Neural cell (in vitro differentiated cells): ENCODE measurements at regions not wholly inside any gene's neighbourhood (a gene's known extent, or its start where the extent isn't known, plus 50 kb on each side); places are given as distances from the start of the nearest gene placed in this dataset.

Source experiments
- H2AFZ ChIP-seq: fragments of 200-600, 300-800 bp; sonication (generic), shearing (Covaris generic); 2 replicates; pipeline ENCODE4 v1.6.0; 2014; ENCODE audit warnings: low read depth, mild to moderate bottlenecking, antibody characterized with exemption, low read length, moderate library complexity
- H3F3A ChIP-seq: fragments of 200-600 bp; shearing (Covaris generic); 2 replicates; pipeline ENCODE4 v1.6.1; 2016; ENCODE audit warnings: mild to moderate bottlenecking, moderate library complexity, mixed read lengths, antibody characterized with exemption, low read length; ENCODE audit not compliant: insufficient read depth, poor library complexity, severe bottlenecking
- H3K27ac ChIP-seq: fragments of 200-600, 300-800 bp; sonication (generic), shearing (Covaris generic); 2 replicates; pipeline ENCODE4 v1.5.1; 2014; ENCODE audit warnings: mild to moderate bottlenecking, low read length, moderate library complexity
- H3K27me3 ChIP-seq: fragments of 300-800, 200-600 bp; sonication (generic), shearing (Covaris generic); 2 replicates; pipeline ENCODE4 v1.6.0; 2014; ENCODE audit warnings: mild to moderate bottlenecking, low read depth, low read length, moderate library complexity; ENCODE audit not compliant: insufficient read depth
- H3K36me3 ChIP-seq: fragments of 300-800, 200-600 bp; sonication (generic), shearing (Covaris generic); 2 replicates; pipeline ENCODE4 v1.5.1; 2014; ENCODE audit warnings: mild to moderate bottlenecking, antibody characterized with exemption, low read length, moderate library complexity; ENCODE audit not compliant: insufficient read depth
- H3K4me2 ChIP-seq: fragments of 300-800, 200-600 bp; sonication (generic), shearing (Covaris generic); 2 replicates; pipeline ENCODE4 v1.6.0; 2014; ENCODE audit warnings: mild to moderate bottlenecking, low read length
- H3K4me3 ChIP-seq: fragments of 300-800, 200-600 bp; sonication (generic), shearing (Covaris generic); 2 replicates; pipeline ENCODE4 v1.5.1; 2014; ENCODE audit warnings: mild to moderate bottlenecking, low read length, moderate library complexity
- H3K79me2 ChIP-seq: fragments of 200-600 bp; shearing (Covaris generic); replicated peaks from 2 replicates; pipeline ENCODE4 v1.6.0; 2014; ENCODE audit warnings: mild to moderate bottlenecking, low read length, moderate library complexity; ENCODE audit not compliant: insufficient read depth
- H3K9ac ChIP-seq: fragments of 300-800, 200-600 bp; sonication (generic), shearing (Covaris generic); 2 replicates; pipeline ENCODE4 v1.6.1; 2016; ENCODE audit warnings: mild to moderate bottlenecking, low read length, mixed read lengths
- H3K9me2 ChIP-seq: fragments of 200-600 bp; shearing (Covaris generic); 2 replicates; pipeline ENCODE4 v1.6.1; 2016; ENCODE audit warnings: mild to moderate bottlenecking, low read length, mixed read lengths; ENCODE audit not compliant: insufficient read depth
- H3K9me3 ChIP-seq: fragments of 200-600, 300-800 bp; sonication (generic), shearing (Covaris generic); 2 replicates; pipeline ENCODE4 v1.6.1; 2016; ENCODE audit warnings: mild to moderate bottlenecking, mixed run types, low read length, moderate library complexity, mixed read lengths
- H4K20me1 ChIP-seq: fragments of 200-600 bp; shearing (Covaris generic); 2 replicates; pipeline ENCODE4 v1.6.1; 2016; ENCODE audit warnings: mild to moderate bottlenecking, mixed run types; ENCODE audit not compliant: insufficient read depth
- EP300 ChIP-seq: fragments of 450-650 bp; conservative IDR thresholded peaks from 2 replicates; pipeline ENCODE4 v1.6.1; 2014; ENCODE audit warnings: antibody characterized with exemption, mild to moderate bottlenecking, moderate library complexity; ENCODE audit not compliant: poor library complexity, severe bottlenecking
- EZH2 ChIP-seq: fragments of 200-600, 300-800 bp; shearing (Covaris generic), sonication (generic); IDR thresholded peaks from 2 replicates; pipeline ENCODE4 v1.6.1; 2014; ENCODE audit warnings: antibody characterized with exemption, low read length, borderline replicate concordance, mild to moderate bottlenecking; ENCODE audit not compliant: insufficient read depth, poor library complexity, severe bottlenecking
- MXI1 ChIP-seq: fragments of 450-650 bp; conservative IDR thresholded peaks from 2 replicates; pipeline ENCODE4 v1.6.1; 2014; ENCODE audit warnings: antibody characterized with exemption, mild to moderate bottlenecking; ENCODE audit not compliant: poor library complexity, severe bottlenecking
- POLR2AphosphoS5 ChIP-seq: IDR thresholded peaks from 2 replicates; pipeline ENCODE4 v1.6.1; 2012
- RAD21 ChIP-seq: fragments of 450-650 bp; conservative IDR thresholded peaks from 2 replicates; pipeline ENCODE4 v1.6.1; 2014; ENCODE audit warnings: antibody characterized with exemption, mild to moderate bottlenecking, moderate library complexity
- SMC3 ChIP-seq: fragments of 450-650 bp; conservative IDR thresholded peaks from 2 replicates; pipeline ENCODE4 v1.6.1; 2014; ENCODE audit warnings: antibody characterized with exemption, mild to moderate bottlenecking, moderate library complexity; ENCODE audit not compliant: poor library complexity
- TAF1 ChIP-seq: IDR thresholded peaks from 2 replicates; pipeline ENCODE4 v1.6.1; 2012; ENCODE audit warnings: low read depth
- TF ChIP-seq, protein P1 (sequence below): fragments of 450-650 bp; IDR thresholded peaks from 2 replicates; pipeline ENCODE4 v1.5.1; 2014; ENCODE audit warnings: antibody characterized with exemption, mild to moderate bottlenecking, moderate library complexity; ENCODE audit not compliant: poor library complexity, severe bottlenecking
- TF ChIP-seq, protein P2 (sequence below): IDR thresholded peaks from 2 replicates; pipeline ENCODE4 v1.6.1; 2012; ENCODE audit warnings: borderline replicate concordance

DNA sequence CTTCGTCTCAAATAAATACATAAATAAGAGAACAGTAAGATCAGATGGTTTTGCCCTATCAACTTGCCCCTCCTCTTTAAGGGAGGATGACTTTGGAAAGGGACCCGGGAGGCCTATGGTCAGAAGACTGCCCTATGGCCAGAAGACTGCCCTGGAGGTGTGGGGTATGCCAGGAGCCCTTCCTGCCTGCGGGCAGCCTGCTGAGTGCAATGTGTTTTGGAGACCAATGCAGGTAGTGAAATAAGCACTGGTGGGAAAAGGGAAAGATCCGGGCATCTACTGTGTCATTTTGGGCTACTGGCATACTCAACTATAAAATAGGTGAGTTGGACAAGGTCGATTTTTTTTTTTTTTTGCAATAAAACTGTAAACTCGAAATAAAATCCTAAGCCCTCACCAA, 129.8 kb upstream of the SLC34A2 start:
- H3K27me3 ChIP-seq = no peaks in the 10 kb centered on the region
- H2AFZ ChIP-seq = no peak overlapping the region
- H3K36me3 ChIP-seq = no peaks in the 10 kb centered on the region
- no peak overlapping the region for H3K27ac ChIP-seq
- H3F3A ChIP-seq = no peaks in the 10 kb centered on the region
- H3K4me3 ChIP-seq = no peak overlapping the region
- H3K4me2 ChIP-seq = no peak overlapping the region
- TF ChIP-seq, protein P1, sequence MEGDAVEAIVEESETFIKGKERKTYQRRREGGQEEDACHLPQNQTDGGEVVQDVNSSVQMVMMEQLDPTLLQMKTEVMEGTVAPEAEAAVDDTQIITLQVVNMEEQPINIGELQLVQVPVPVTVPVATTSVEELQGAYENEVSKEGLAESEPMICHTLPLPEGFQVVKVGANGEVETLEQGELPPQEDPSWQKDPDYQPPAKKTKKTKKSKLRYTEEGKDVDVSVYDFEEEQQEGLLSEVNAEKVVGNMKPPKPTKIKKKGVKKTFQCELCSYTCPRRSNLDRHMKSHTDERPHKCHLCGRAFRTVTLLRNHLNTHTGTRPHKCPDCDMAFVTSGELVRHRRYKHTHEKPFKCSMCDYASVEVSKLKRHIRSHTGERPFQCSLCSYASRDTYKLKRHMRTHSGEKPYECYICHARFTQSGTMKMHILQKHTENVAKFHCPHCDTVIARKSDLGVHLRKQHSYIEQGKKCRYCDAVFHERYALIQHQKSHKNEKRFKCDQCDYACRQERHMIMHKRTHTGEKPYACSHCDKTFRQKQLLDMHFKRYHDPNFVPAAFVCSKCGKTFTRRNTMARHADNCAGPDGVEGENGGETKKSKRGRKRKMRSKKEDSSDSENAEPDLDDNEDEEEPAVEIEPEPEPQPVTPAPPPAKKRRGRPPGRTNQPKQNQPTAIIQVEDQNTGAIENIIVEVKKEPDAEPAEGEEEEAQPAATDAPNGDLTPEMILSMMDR = no peak
- no peak for TF ChIP-seq EP300
- no peak for TF ChIP-seq SMC3
- no peak for TF ChIP-seq POLR2AphosphoS5
- no peak for TF ChIP-seq MXI1
- TF ChIP-seq EZH2 = no peak
- TF ChIP-seq, protein P2, sequence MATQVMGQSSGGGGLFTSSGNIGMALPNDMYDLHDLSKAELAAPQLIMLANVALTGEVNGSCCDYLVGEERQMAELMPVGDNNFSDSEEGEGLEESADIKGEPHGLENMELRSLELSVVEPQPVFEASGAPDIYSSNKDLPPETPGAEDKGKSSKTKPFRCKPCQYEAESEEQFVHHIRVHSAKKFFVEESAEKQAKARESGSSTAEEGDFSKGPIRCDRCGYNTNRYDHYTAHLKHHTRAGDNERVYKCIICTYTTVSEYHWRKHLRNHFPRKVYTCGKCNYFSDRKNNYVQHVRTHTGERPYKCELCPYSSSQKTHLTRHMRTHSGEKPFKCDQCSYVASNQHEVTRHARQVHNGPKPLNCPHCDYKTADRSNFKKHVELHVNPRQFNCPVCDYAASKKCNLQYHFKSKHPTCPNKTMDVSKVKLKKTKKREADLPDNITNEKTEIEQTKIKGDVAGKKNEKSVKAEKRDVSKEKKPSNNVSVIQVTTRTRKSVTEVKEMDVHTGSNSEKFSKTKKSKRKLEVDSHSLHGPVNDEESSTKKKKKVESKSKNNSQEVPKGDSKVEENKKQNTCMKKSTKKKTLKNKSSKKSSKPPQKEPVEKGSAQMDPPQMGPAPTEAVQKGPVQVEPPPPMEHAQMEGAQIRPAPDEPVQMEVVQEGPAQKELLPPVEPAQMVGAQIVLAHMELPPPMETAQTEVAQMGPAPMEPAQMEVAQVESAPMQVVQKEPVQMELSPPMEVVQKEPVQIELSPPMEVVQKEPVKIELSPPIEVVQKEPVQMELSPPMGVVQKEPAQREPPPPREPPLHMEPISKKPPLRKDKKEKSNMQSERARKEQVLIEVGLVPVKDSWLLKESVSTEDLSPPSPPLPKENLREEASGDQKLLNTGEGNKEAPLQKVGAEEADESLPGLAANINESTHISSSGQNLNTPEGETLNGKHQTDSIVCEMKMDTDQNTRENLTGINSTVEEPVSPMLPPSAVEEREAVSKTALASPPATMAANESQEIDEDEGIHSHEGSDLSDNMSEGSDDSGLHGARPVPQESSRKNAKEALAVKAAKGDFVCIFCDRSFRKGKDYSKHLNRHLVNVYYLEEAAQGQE = no peak
- no peak for TF ChIP-seq TAF1
- no peak for TF ChIP-seq RAD21
- H3K9me3 ChIP-seq = no peaks in the 10 kb centered on the region
- H4K20me1 ChIP-seq = no peaks in the 10 kb centered on the region
- H3K9me2 ChIP-seq = no peaks in the 10 kb centered on the region
- no peaks in the 10 kb centered on the region for H3K79me2 ChIP-seq
- H3K9ac ChIP-seq = no peak overlapping the region

DNA sequence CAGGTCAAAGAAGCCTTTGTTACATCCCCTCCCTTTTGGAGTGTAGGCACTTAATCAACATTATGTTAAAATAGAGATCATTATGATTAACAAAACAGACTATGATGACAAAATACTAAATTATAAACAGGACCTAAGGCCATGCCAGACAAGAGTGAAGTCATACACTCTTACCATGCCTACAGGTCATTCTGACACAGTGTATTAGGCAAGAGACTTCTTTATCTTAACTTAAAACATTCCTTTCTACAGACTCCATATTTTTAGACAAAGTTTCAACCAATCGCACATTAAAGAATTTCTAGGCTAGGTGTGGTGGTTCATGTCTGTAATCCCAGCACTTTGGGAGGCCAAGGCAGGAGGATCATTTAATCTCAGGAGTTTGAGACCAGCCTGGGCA, 128.6 kb upstream of the SLC34A2 start:
- Histone ChIP-seq H2AFZ (no peak overlapping the region), H3K79me2 (no peaks in the 10 kb centered on the region), H3F3A (no peaks in the 10 kb centered on the region), H3K36me3 (no peaks in the 10 kb centered on the region), H3K27ac (no peak overlapping the region), H3K9ac (no peak overlapping the region), H3K4me3 (no peak overlapping the region), H3K4me2 (no peak overlapping the region), H3K27me3 (no peaks in the 10 kb centered on the region), H3K9me3 (no peaks in the 10 kb centered on the region), H4K20me1 (no peaks in the 10 kb centered on the region), H3K9me2 (no peaks in the 10 kb centered on the region)
- TF ChIP-seq EP300 = no peak
- TF ChIP-seq, protein P2 = no peak
- TF ChIP-seq, protein P1 = no peak
- TF ChIP-seq RAD21 = no peak
- no peak for TF ChIP-seq POLR2AphosphoS5
- TF ChIP-seq EZH2 = no peak
